Activated CD8-positive, alpha-beta memory T cell treated with anti-CD3 and anti-CD28 coated beads for 36 hours (primary cell): ENCODE measurements at regions not wholly inside any gene's neighbourhood (a gene's known extent, or its start where the extent isn't known, plus 50 kb on each side); places are given as distances from the start of the nearest gene placed in this dataset.

ENCODE experiments used
- CTCF ChIA-PET: fragments of 350-600 bp; sonication (Branson Sonifier 250); formaldehyde crosslinking; loops from one replicate; lab custom pipeline; 2021; ENCODE audit warnings: antibody characterized with exemption; lab: Charles Lee
- POLR2A ChIA-PET: fragments of 350-600 bp; sonication (Branson Sonifier 250); formaldehyde crosslinking; loops from one replicate; lab custom pipeline; 2021; ENCODE audit warnings: antibody characterized with exemption; lab: Charles Lee

- ChIA-PET POLR2A (no interaction called here), CTCF (no interaction called here)
Observed at GRCh38 chr3:175902226-175902625, 1043.1 kb downstream of the NAALADL2 start.

GRCh38 chr3:175898194-175898593, 1039.1 kb downstream of the NAALADL2 start:
- POLR2A ChIA-PET: no interaction called here
- CTCF ChIA-PET: no interaction called here

GRCh38 chr3:175896655-175897054, 1037.5 kb downstream of the NAALADL2 start:
- CTCF ChIA-PET: no interaction called here
- POLR2A ChIA-PET: no interaction called here

GRCh38 chr3:175895731-175896130, 1036.6 kb downstream of the NAALADL2 start:
- CTCF ChIA-PET: no interaction called here

GRCh38 chr3:175893566-175893965, 1034.4 kb downstream of the NAALADL2 start:
- ChIA-PET CTCF (no interaction called here), POLR2A (no interaction called here)

More at GRCh38 chr3:175895731-175896130, 1036.6 kb downstream of the NAALADL2 start:
- POLR2A ChIA-PET: no interaction called here

GRCh38 chr3:175890066-175890465, 1030.9 kb downstream of the NAALADL2 start:
- ChIA-PET CTCF (no interaction called here), POLR2A (no interaction called here)

GRCh38 chr3:175885231-175885766, 1026.2 kb downstream of the NAALADL2 start:
- ChIA-PET POLR2A (no interaction called here), CTCF (no interaction called here)

- ChIA-PET POLR2A (no interaction called here), CTCF (no interaction called here)
Observed at GRCh38 chr3:175879417-175879816, 1020.3 kb downstream of the NAALADL2 start.

GRCh38 chr3:175869404-175869803, 1010.3 kb downstream of the NAALADL2 start:
- POLR2A ChIA-PET: no interaction called here

GRCh38 chr3:175868626-175869025, 1009.5 kb downstream of the NAALADL2 start:
- POLR2A ChIA-PET: no interaction called here

More at GRCh38 chr3:175869404-175869803, 1010.3 kb downstream of the NAALADL2 start:
- CTCF ChIA-PET: no interaction called here

GRCh38 chr3:175865724-175866123, 1006.6 kb downstream of the NAALADL2 start:
- CTCF ChIA-PET: no interaction called here
- POLR2A ChIA-PET: no interaction called here

More at GRCh38 chr3:175868626-175869025, 1009.5 kb downstream of the NAALADL2 start:
- CTCF ChIA-PET: no interaction called here

GRCh38 chr3:175861916-175862315, 1002.8 kb downstream of the NAALADL2 start:
- ChIA-PET CTCF (no interaction called here), POLR2A (no interaction called here)
